ENCODE measurements at regions not wholly inside any gene's neighbourhood (a gene's known extent, or its start where the extent isn't known, plus 50 kb on each side); places are given as distances from the start of the nearest gene placed in this dataset.

GRCh38 chr5:110218981-110219380 is 507.5 kb downstream of the TMEM232 start:
- DNase-seq (ENCODE audit: low read depth): no peak
- H3K4me3 ChIP-seq (ENCODE audit: low read depth, low read length): no peak overlapping the region
- TF ChIP-seq, protein P1, sequence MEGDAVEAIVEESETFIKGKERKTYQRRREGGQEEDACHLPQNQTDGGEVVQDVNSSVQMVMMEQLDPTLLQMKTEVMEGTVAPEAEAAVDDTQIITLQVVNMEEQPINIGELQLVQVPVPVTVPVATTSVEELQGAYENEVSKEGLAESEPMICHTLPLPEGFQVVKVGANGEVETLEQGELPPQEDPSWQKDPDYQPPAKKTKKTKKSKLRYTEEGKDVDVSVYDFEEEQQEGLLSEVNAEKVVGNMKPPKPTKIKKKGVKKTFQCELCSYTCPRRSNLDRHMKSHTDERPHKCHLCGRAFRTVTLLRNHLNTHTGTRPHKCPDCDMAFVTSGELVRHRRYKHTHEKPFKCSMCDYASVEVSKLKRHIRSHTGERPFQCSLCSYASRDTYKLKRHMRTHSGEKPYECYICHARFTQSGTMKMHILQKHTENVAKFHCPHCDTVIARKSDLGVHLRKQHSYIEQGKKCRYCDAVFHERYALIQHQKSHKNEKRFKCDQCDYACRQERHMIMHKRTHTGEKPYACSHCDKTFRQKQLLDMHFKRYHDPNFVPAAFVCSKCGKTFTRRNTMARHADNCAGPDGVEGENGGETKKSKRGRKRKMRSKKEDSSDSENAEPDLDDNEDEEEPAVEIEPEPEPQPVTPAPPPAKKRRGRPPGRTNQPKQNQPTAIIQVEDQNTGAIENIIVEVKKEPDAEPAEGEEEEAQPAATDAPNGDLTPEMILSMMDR (conservative IDR thresholded peaks at IDR 0.05; ENCODE audit: low read depth, low read length): no peak

GRCh38 chr5:110219769-110220168 is 506.7 kb downstream of the TMEM232 start:
- no peak overlapping the region for H3K4me3 ChIP-seq (ENCODE audit: low read depth, low read length)
- no peak for DNase-seq (ENCODE audit: low read depth)
- TF ChIP-seq, protein P1 (conservative IDR thresholded peaks at IDR 0.05; ENCODE audit: low read depth, low read length): no peak

- DNase-seq (ENCODE audit: low read depth): no peak
- no peak overlapping the region for H3K4me3 ChIP-seq (ENCODE audit: low read depth, low read length)
- TF ChIP-seq, protein P1 (conservative IDR thresholded peaks at IDR 0.05; ENCODE audit: low read depth, low read length): no peak
Observed at GRCh38 chr5:110221036-110221435, 505.4 kb downstream of the TMEM232 start.

DNA sequence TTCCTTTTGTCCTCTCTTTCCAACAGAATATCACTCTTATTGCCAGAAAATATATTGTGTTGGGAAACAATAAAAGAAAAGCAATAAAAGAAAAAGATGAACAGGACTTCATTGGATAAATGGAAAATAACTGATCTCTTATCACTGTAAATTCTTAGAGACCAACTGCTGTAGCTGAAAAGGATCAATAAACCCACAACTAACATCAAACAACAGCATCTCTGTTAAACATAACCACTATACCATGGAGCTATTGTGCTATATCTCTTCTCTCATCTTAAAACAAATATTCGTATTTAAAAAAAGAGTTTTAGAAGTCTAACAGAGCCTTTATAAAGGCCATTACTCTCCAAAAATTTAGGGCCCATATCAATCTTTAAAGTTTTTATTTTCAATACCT is 502.4 kb downstream of the TMEM232 start:
- TF ChIP-seq, protein P1 (conservative IDR thresholded peaks at IDR 0.05; ENCODE audit: low read depth, low read length): no peak
- no peak for DNase-seq (ENCODE audit: low read depth)
- H3K4me3 ChIP-seq (ENCODE audit: low read depth, low read length): no peak overlapping the region

GRCh38 chr5:110225949-110226348 is 500.5 kb downstream of the TMEM232 start:
- no peak overlapping the region for H3K4me3 ChIP-seq (ENCODE audit: low read depth, low read length)
- DNase-seq (ENCODE audit: low read depth): no peak
- TF ChIP-seq, protein P1 (conservative IDR thresholded peaks at IDR 0.05; ENCODE audit: low read depth, low read length): no peak

DNA sequence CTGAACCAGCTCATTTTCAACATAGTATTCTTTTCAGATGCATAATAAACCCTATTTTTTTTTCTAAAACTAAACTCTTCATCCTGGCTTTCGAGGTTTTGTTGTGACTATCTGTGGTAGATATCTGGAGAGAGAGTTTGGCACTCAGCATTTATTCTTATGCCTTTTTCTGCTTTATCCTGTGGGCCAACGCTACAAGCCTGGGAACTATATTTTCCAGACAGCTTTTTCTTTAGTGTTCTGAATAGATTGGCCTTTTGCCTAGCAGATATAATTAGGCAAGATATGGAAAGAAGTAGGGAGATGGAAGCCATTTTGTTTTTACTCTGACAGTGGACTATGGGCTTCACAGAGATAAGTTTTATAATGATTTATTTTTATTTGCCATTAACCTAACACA is 486.7 kb downstream of the TMEM232 start:
- H3K4me3 ChIP-seq (ENCODE audit: low read depth, low read length): no peak overlapping the region
- no peak for DNase-seq (ENCODE audit: low read depth)
- TF ChIP-seq, protein P1 (conservative IDR thresholded peaks at IDR 0.05; ENCODE audit: low read depth, low read length): no peak

DNA sequence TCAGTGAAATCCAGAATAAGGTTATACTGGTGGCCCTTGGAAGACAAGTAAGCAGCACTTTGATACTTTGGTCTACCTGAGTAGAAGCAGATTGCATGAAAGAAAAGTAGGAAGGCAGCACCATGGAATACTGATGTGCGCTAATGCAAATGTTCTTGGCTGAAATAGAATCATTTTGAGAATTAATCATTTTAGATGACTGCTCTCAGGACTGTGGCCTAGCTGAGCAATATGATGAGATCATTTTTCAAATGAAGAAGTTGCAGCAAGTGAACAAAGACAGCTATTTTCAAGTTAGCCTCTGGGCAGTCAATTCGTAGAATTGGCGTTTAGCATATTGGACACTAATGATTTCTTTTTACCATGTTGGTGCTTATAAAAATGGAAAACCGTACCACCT is 483.5 kb downstream of the TMEM232 start:
- no peak for DNase-seq (ENCODE audit: low read depth)
- TF ChIP-seq, protein P1 (conservative IDR thresholded peaks at IDR 0.05; ENCODE audit: low read depth, low read length): no peak
- no peak overlapping the region for H3K4me3 ChIP-seq (ENCODE audit: low read depth, low read length)

All from choroid plexus epithelial cell (primary cell).